GM20000 (cell line): ENCODE measurements at regions not wholly inside any gene's neighbourhood (a gene's known extent, or its start where the extent isn't known, plus 50 kb on each side); places are given as distances from the start of the nearest gene placed in this dataset.

Source experiments
- DNase-seq: peaks from one replicate; pipeline ENCODE4 v3.0.0; 2012; ENCODE audit warnings: low spot score
- TF ChIP-seq, protein P1 (sequence below): IDR thresholded peaks from 2 replicates; pipeline ENCODE4 v1.5.1; 2012; ENCODE audit warnings: mild to moderate bottlenecking, control low read depth; ENCODE audit errors: extremely low read depth, missing control alignments

GRCh38 chr16:51635181-51635580, 484.1 kb upstream of the SALL1 start:
- TF ChIP-seq, protein P1, sequence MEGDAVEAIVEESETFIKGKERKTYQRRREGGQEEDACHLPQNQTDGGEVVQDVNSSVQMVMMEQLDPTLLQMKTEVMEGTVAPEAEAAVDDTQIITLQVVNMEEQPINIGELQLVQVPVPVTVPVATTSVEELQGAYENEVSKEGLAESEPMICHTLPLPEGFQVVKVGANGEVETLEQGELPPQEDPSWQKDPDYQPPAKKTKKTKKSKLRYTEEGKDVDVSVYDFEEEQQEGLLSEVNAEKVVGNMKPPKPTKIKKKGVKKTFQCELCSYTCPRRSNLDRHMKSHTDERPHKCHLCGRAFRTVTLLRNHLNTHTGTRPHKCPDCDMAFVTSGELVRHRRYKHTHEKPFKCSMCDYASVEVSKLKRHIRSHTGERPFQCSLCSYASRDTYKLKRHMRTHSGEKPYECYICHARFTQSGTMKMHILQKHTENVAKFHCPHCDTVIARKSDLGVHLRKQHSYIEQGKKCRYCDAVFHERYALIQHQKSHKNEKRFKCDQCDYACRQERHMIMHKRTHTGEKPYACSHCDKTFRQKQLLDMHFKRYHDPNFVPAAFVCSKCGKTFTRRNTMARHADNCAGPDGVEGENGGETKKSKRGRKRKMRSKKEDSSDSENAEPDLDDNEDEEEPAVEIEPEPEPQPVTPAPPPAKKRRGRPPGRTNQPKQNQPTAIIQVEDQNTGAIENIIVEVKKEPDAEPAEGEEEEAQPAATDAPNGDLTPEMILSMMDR: no peak
- no peak for DNase-seq

DNA sequence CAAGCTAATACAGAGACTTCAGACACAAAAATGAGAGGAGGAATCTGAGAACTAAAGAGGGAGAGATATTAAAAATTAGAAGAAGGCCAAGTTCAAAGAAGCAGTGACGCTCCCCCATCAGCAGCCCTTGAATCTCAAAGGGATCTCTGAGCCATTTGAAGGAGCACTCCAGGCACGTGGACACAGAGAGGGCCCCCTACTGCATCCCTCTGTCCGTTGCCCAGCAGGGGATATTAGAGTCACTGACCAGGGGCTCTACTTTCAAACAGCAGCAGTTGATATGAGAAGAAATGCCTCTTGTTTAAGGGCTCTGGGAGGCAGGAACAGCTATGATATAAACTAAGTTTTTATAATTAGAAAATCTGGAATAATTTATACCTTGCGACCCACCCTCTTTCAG, 479.0 kb upstream of the SALL1 start:
- no peak for DNase-seq
- TF ChIP-seq, protein P1: no peak

DNA sequence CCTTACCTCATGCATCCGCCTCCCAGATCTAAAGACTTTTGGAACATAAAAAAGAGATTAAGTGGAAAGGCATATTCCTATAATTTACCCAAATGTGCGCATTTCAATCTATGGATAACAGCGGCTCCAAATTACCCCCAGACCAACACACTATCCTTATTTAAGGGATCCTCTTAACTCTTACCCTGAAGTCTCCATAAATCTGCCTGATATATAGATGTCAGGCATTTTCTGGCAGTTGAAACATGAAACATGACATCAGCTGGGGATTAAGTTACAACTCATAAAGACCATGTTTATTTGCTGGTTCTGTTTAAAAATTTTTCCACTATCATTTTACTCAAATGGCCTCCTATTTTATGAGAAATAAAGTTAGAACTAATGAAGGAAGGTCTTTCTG, 478.5 kb upstream of the SALL1 start:
- DNase-seq: no peak
- TF ChIP-seq, protein P1: no peak

GRCh38 chr16:51624080-51624775, 473.2 kb upstream of the SALL1 start:
- TF ChIP-seq, protein P1: no peak
- DNase-seq: no peak

DNA sequence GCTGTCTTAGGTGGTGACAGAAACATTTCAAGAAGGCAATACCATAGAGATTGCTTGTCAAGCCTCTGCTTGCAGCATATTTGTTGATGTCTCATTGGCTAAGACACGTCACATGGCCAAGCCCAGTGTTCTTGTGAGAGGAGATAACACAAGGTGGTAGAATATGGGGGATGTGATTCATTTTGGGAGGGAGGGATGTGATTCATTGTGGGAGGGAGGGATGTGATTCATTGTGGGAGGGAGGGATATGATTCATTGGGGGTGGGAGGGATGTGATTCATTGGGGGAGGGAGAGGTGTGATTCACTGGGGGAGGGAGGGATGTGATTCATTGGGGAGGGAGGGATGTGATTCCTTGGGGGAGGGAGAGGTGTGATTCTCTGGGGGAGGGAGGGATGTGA, 470.5 kb upstream of the SALL1 start:
- TF ChIP-seq, protein P1: no peak
- no peak for DNase-seq

- no peak for DNase-seq
- TF ChIP-seq, protein P1: no peak
These were observed 464.1 kb upstream of the SALL1 start for GRCh38 chr16:51615141-51615540.

GRCh38 chr16:51607201-51607651, 456.2 kb upstream of the SALL1 start:
- no peak for DNase-seq
- TF ChIP-seq, protein P1: no peak
